ENCODE measurements at regions not wholly inside any gene's neighbourhood (a gene's known extent, or its start where the extent isn't known, plus 50 kb on each side); places are given as distances from the start of the nearest gene placed in this dataset.

GRCh38 chr13:30044932-30045331, 194.5 kb upstream of the UBL3 start:
- POLR2A ChIA-PET = no interaction called here
- ATAC-seq (no peak), DNase-seq (ENCODE audit: low read depth in 1 of 2, low spot score in 1 of 2) (no peak), FAIRE-seq (no peak)
- Histone ChIP-seq H3K4me3 (no peak overlapping the region), H3K4me2 (no peak overlapping the region), H3K4me1 (0 out of 3 replicates have a peak, but pooled peaks cover 3% of the 10 kb centered on the region), H3K27ac (no peak overlapping the region), H3K9me3 (no peaks in the 10 kb centered on the region)
- WGBS (ENCODE audit: missing lambda C conversion rate) = 80% methylated on average over 1 of the region's 1 CpG
- TF ChIP-seq BHLHE40 (IDR thresholded peaks at IDR 0.05; ENCODE audit: low read depth, low read length) = no peak
- TF ChIP-seq EHMT2 (IDR thresholded peaks at IDR 0.05; ENCODE audit: low read depth) = no peak
- TF ChIP-seq CEBPB (IDR thresholded peaks at IDR 0.05) = no peak
- no peak for TF ChIP-seq TFCP2L1 (CRISPR knock-in tag; IDR thresholded peaks at IDR 0.05)
- TF ChIP-seq, protein P1, sequence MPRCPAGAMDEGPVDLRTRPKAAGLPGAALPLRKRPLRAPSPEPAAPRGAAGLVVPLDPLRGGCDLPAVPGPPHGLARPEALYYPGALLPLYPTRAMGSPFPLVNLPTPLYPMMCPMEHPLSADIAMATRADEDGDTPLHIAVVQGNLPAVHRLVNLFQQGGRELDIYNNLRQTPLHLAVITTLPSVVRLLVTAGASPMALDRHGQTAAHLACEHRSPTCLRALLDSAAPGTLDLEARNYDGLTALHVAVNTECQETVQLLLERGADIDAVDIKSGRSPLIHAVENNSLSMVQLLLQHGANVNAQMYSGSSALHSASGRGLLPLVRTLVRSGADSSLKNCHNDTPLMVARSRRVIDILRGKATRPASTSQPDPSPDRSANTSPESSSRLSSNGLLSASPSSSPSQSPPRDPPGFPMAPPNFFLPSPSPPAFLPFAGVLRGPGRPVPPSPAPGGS (IDR thresholded peaks at IDR 0.05) = no peak
- TF ChIP-seq HOXB13 (CRISPR knock-in tag; IDR thresholded peaks at IDR 0.05; ENCODE audit: low read depth) = no peak
- no peak for TF ChIP-seq POLR2A (IDR thresholded peaks at IDR 0.05; ENCODE audit: low read length)
- no peak for TF ChIP-seq KDM1A (IDR thresholded peaks at IDR 0.05; ENCODE audit: low read depth)
- TF ChIP-seq JUNB (IDR thresholded peaks at IDR 0.05) = no peak
- TF ChIP-seq GATA3 (IDR thresholded peaks at IDR 0.05; ENCODE audit: borderline replicate concordance) = no peak
- no peak for TF ChIP-seq MYC (IDR thresholded peaks at IDR 0.05; ENCODE audit: borderline replicate concordance, low read length)
- no peak for TF ChIP-seq SREBF2 (IDR thresholded peaks at IDR 0.05)
- CTCF ChIA-PET = interaction anchor here (1.7 kb wide), 1 partner anchor 121 kb away, joined by 4 read pairs; no protein-coding TSS in a partner anchor

DNA sequence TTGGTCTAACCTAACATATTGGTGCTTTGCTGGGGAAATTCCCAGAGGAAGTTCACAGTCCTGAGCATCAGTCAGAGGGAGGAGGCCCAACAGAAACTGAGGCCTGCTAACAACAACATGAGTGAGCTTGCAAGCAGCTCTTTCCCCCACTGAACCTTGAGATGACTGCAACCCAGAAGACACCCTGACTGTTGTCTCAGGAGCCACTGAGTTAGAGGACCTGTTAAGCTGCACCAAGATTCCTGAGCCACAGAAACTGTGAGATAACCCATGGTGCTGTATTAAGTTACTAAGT, 193.2 kb upstream of the UBL3 start:
- TF ChIP-seq SMC3 (IDR thresholded peaks at IDR 0.05) (no peak), EP300 (IDR thresholded peaks at IDR 0.05) (no peak), FOXS1 (CRISPR knock-in tag; IDR thresholded peaks at IDR 0.05) (no peak), ZSCAN20 (CRISPR knock-in tag; IDR thresholded peaks at IDR 0.05) (no peak), HEYL (CRISPR knock-in tag; IDR thresholded peaks at IDR 0.05) (no peak), CHD2 (IDR thresholded peaks at IDR 0.05; ENCODE audit: low read length, partially characterized antibody) (no peak), ESRRA (IDR thresholded peaks at IDR 0.05; ENCODE audit: borderline replicate concordance, low read length) (no peak), NPAS2 (CRISPR knock-in tag; IDR thresholded peaks at IDR 0.05; ENCODE audit: borderline replicate concordance) (no peak), CEBPB (IDR thresholded peaks at IDR 0.05) (no peak), HDAC2 (IDR thresholded peaks at IDR 0.05) (no peak), FOSB (CRISPR knock-in tag; IDR thresholded peaks at IDR 0.05) (no peak), MAFK (IDR thresholded peaks at IDR 0.05; ENCODE audit: partially characterized antibody) (no peak)
- TF ChIP-seq, protein P2, sequence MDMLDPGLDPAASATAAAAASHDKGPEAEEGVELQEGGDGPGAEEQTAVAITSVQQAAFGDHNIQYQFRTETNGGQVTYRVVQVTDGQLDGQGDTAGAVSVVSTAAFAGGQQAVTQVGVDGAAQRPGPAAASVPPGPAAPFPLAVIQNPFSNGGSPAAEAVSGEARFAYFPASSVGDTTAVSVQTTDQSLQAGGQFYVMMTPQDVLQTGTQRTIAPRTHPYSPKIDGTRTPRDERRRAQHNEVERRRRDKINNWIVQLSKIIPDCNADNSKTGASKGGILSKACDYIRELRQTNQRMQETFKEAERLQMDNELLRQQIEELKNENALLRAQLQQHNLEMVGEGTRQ (IDR thresholded peaks at IDR 0.05) = no peak
- TF ChIP-seq, protein P1 (IDR thresholded peaks at IDR 0.05) = no peak
- TF ChIP-seq, protein P3, sequence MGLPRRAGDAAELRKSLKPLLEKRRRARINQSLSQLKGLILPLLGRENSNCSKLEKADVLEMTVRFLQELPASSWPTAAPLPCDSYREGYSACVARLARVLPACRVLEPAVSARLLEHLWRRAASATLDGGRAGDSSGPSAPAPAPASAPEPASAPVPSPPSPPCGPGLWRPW (IDR thresholded peaks at IDR 0.05) = no peak
- TF ChIP-seq, protein P4, sequence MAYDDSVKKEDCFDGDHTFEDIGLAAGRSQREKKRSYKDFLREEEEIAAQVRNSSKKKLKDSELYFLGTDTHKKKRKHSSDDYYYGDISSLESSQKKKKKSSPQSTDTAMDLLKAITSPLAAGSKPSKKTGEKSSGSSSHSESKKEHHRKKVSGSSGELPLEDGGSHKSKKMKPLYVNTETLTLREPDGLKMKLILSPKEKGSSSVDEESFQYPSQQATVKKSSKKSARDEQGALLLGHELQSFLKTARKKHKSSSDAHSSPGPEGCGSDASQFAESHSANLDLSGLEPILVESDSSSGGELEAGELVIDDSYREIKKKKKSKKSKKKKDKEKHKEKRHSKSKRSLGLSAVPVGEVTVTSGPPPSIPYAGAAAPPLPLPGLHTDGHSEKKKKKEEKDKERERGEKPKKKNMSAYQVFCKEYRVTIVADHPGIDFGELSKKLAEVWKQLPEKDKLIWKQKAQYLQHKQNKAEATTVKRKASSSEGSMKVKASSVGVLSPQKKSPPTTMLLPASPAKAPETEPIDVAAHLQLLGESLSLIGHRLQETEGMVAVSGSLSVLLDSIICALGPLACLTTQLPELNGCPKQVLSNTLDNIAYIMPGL (CRISPR knock-in tag; IDR thresholded peaks at IDR 0.05; ENCODE audit: borderline replicate concordance) = no peak
- POLR2A ChIA-PET = no interaction called here
- Histone ChIP-seq H3K9me3 (no peaks in the 10 kb centered on the region), H3K4me1 (0 out of 3 replicates have a peak, but pooled peaks cover 3% of the 10 kb centered on the region), H3K4me2 (no peak overlapping the region), H3K4me3 (no peak overlapping the region), H3K27ac (no peak overlapping the region)
- ATAC-seq (no peak), FAIRE-seq (no peak), DNase-seq (ENCODE audit: low read depth in 1 of 2, low spot score in 1 of 2) (no peak)
- CTCF ChIA-PET = interaction anchor here (1.7 kb wide), 1 partner anchor 120 kb away, joined by 4 read pairs; no protein-coding TSS in a partner anchor

All from A549 (cell line).